ENCODE measurements at regions not wholly inside any gene's neighbourhood (a gene's known extent, or its start where the extent isn't known, plus 50 kb on each side); places are given as distances from the start of the nearest gene placed in this dataset.

GRCh38 chr4:38381788-38382187 lies 282.2 kb upstream of the KLF3 start:
- TF ChIP-seq GATA2 (IDR thresholded peaks at IDR 0.05; ENCODE audit: low read depth, low read length) = peak; percentile 64; the same call in 1 of the 2 replicates
- no peak for TF ChIP-seq GATA3 (IDR thresholded peaks at IDR 0.05; ENCODE audit: low read depth, low read length)

All from SH-SY5Y (cell line).